Neural progenitor cell (in vitro differentiated cells): ENCODE measurements at regions not wholly inside any gene's neighbourhood (a gene's known extent, or its start where the extent isn't known, plus 50 kb on each side); places are given as distances from the start of the nearest gene placed in this dataset.

Source experiments
- EZH2phosphoT487 ChIP-seq: fragments of 200-600 bp; sonication (generic); IDR thresholded peaks from 2 replicates; pipeline ENCODE4 v1.6.1; 2017; ENCODE audit warnings: antibody characterized with exemption
- TF ChIP-seq, protein P1 (sequence below): fragments of 200-600 bp; sonication (generic); IDR thresholded peaks from 2 replicates; pipeline ENCODE4 v1.5.1; 2017; ENCODE audit warnings: antibody characterized with exemption, mild to moderate bottlenecking

DNA sequence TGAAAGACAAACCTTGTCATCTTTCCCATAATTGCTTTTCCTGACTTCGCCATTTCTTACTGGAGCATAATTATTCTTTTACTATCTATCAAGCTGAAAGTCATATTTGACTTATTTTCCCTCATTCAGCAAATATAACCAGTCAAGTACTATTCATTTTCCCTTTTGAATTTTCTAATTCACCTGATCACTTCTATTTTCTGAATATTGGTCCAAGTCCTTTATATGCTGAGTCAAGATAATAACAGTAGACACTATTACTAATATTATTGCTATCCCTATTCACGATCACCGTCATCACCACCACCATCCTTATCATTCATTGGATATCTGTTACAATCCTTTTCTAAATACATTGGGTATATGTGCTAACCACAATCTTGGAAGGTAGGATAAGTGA, 728.0 kb downstream of the NOVA1 start:
- TF ChIP-seq, protein P1, sequence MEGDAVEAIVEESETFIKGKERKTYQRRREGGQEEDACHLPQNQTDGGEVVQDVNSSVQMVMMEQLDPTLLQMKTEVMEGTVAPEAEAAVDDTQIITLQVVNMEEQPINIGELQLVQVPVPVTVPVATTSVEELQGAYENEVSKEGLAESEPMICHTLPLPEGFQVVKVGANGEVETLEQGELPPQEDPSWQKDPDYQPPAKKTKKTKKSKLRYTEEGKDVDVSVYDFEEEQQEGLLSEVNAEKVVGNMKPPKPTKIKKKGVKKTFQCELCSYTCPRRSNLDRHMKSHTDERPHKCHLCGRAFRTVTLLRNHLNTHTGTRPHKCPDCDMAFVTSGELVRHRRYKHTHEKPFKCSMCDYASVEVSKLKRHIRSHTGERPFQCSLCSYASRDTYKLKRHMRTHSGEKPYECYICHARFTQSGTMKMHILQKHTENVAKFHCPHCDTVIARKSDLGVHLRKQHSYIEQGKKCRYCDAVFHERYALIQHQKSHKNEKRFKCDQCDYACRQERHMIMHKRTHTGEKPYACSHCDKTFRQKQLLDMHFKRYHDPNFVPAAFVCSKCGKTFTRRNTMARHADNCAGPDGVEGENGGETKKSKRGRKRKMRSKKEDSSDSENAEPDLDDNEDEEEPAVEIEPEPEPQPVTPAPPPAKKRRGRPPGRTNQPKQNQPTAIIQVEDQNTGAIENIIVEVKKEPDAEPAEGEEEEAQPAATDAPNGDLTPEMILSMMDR: no peak
- TF ChIP-seq EZH2phosphoT487: no peak
